ENCODE measurements at regions not wholly inside any gene's neighbourhood (a gene's known extent, or its start where the extent isn't known, plus 50 kb on each side); places are given as distances from the start of the nearest gene placed in this dataset.

DNA sequence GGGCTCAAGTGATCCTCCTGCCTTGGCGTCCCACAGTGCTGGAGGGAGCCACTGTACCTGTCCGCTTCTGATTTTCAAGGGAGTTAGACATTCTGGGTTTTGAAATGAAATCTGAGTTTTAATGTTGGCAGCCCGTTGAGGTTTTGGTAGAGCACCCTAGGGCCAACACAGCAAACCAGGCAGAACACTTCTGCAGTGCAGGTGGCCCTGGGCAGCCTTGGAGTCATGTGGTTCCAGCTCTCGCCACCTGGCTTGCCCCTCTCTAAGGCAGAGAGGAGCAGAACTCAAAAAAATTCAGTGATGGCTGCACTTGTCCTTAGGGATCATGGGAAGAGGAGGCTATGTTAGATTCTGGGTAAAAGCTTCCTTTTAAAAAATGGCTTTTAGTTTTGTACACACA lies 74.9 kb downstream of the CLDN34 start:
- no TSS peak for BruUV-seq (replicated peaks)
- no peak overlapping the region for H3K4me3 ChIP-seq (ENCODE audit: insufficient read depth, low read depth, low read length)
- no peak overlapping the region for H2AFZ ChIP-seq (replicated peaks; ENCODE audit: low read length, poor library complexity)
- H2AK9ac ChIP-seq (replicated peaks; ENCODE audit: low read depth, low read length, poor library complexity): no peak overlapping the region
- H3K4ac ChIP-seq (ENCODE audit: low read depth, low read length): no peak overlapping the region
- H4K5ac ChIP-seq (ENCODE audit: low read depth, low read length): no peak overlapping the region
- H3K14ac ChIP-seq (replicated peaks; ENCODE audit: low read depth, low read length): no peak overlapping the region
- H3K79me1 ChIP-seq (ENCODE audit: low read depth in 1 of 2, low read length in 2 of 2): peaks cover 18 to 62% of the 10 kb centered on the region in 2 experiments
- no peak overlapping the region for H3K27ac ChIP-seq (ENCODE audit: insufficient read depth, low read length)
- H2BK120ac ChIP-seq (ENCODE audit: low read depth, low read length): no peak overlapping the region
- WGBS, 2 experiments (ENCODE audit: extremely low coverage in 2 of 2, insufficient read length in 1 of 2): no CpG with 5 or more reads among the region's 4 CpGs
- no peak overlapping the region for H4K8ac ChIP-seq (ENCODE audit: low read depth in 2 of 2, low read length in 2 of 2)
- intact Hi-C loops (cut with micrococcal nuclease): no loop called here
- peaks cover 14% of the 10 kb centered on the region; the same call in 1 of the 2 replicates for H3K9me1 ChIP-seq (ENCODE audit: insufficient read depth, low read length)
- H3K4me2 ChIP-seq (ENCODE audit: low read depth, low read length): no peak overlapping the region
- no peaks in the 10 kb centered on the region; the same call in 1 of the 2 replicates for H3K36me3 ChIP-seq (ENCODE audit: control insufficient read depth, insufficient read depth, low read length)
- H3K9ac ChIP-seq (ENCODE audit: low read depth, low read length): no peak overlapping the region
- TF ChIP-seq MAZ (IDR thresholded peaks at IDR 0.05; ENCODE audit: borderline replicate concordance, low read depth, low read length) (no peak), NFE2L2 (IDR thresholded peaks at IDR 0.05; ENCODE audit: low read depth, low read length) (no peak), MXI1 (IDR thresholded peaks at IDR 0.05; ENCODE audit: borderline replicate concordance, low read depth, low read length) (no peak), FOS (IDR thresholded peaks at IDR 0.05; ENCODE audit: low read depth, low read length) (no peak), SMC3 (IDR thresholded peaks at IDR 0.05; ENCODE audit: low read depth, low read length) (no peak), RAD21 (IDR thresholded peaks at IDR 0.05; ENCODE audit: low read length) (no peak), CHD1 (IDR thresholded peaks at IDR 0.05; ENCODE audit: low read depth, low read length) (no peak), CEBPB (IDR thresholded peaks at IDR 0.05; ENCODE audit: low read depth, low read length) (no peak), RFX5 (IDR thresholded peaks at IDR 0.05; ENCODE audit: low read depth, low read length) (no peak), MAFK (IDR thresholded peaks at IDR 0.05; ENCODE audit: low read depth, low read length) (no peak)
- TF ChIP-seq, protein P1, sequence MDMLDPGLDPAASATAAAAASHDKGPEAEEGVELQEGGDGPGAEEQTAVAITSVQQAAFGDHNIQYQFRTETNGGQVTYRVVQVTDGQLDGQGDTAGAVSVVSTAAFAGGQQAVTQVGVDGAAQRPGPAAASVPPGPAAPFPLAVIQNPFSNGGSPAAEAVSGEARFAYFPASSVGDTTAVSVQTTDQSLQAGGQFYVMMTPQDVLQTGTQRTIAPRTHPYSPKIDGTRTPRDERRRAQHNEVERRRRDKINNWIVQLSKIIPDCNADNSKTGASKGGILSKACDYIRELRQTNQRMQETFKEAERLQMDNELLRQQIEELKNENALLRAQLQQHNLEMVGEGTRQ (IDR thresholded peaks at IDR 0.05; ENCODE audit: low read depth, low read length): no peak
- TF ChIP-seq, protein P2, sequence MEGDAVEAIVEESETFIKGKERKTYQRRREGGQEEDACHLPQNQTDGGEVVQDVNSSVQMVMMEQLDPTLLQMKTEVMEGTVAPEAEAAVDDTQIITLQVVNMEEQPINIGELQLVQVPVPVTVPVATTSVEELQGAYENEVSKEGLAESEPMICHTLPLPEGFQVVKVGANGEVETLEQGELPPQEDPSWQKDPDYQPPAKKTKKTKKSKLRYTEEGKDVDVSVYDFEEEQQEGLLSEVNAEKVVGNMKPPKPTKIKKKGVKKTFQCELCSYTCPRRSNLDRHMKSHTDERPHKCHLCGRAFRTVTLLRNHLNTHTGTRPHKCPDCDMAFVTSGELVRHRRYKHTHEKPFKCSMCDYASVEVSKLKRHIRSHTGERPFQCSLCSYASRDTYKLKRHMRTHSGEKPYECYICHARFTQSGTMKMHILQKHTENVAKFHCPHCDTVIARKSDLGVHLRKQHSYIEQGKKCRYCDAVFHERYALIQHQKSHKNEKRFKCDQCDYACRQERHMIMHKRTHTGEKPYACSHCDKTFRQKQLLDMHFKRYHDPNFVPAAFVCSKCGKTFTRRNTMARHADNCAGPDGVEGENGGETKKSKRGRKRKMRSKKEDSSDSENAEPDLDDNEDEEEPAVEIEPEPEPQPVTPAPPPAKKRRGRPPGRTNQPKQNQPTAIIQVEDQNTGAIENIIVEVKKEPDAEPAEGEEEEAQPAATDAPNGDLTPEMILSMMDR (conservative IDR thresholded peaks at IDR 0.05; ENCODE audit: low read depth, low read length): no peak
- TF ChIP-seq, protein P3, sequence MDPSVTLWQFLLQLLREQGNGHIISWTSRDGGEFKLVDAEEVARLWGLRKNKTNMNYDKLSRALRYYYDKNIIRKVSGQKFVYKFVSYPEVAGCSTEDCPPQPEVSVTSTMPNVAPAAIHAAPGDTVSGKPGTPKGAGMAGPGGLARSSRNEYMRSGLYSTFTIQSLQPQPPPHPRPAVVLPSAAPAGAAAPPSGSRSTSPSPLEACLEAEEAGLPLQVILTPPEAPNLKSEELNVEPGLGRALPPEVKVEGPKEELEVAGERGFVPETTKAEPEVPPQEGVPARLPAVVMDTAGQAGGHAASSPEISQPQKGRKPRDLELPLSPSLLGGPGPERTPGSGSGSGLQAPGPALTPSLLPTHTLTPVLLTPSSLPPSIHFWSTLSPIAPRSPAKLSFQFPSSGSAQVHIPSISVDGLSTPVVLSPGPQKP (IDR thresholded peaks at IDR 0.05; ENCODE audit: borderline replicate concordance, low read depth, low read length): no peak
- ChIA-PET CTCF (no interaction called here), POLR2A (ENCODE audit: unreplicated experiment) (no interaction called here)
- H4K91ac ChIP-seq (ENCODE audit: insufficient read depth, low read depth, low read length): no peak overlapping the region
- dilution Hi-C loops (cut with HindIII; ENCODE audit: low sequenced_read_pairs, unreplicated experiment): no loop called here
- H3K56ac ChIP-seq (ENCODE audit: extremely low read depth, insufficient read depth, low read length): no peak overlapping the region
- peaks cover 11% of the 10 kb centered on the region for H3K4me1 ChIP-seq (ENCODE audit: control insufficient read depth, insufficient read depth, low read length)
- no peak overlapping the region for H2BK15ac ChIP-seq (ENCODE audit: low read depth, low read length)
- H3K18ac ChIP-seq (ENCODE audit: low read depth, low read length): no peak overlapping the region
- peaks cover 51% of the 10 kb centered on the region for H4K20me1 ChIP-seq (ENCODE audit: insufficient read depth, low read length)
- H2BK5ac ChIP-seq (ENCODE audit: low read depth, low read length, poor library complexity, severe bottlenecking): no peak overlapping the region
- no peaks in the 10 kb centered on the region for H3K27me3 ChIP-seq (ENCODE audit: control insufficient read depth, insufficient read depth, low read length)
- DNase-seq (no peak), ATAC-seq (ENCODE audit: low read depth) (no peak)
- H2AK5ac ChIP-seq (ENCODE audit: low read depth, low read length): no peak overlapping the region
- in situ Hi-C loops (cut with MboI; ENCODE audit: low sequenced_read_pairs): no loop called here
- no peaks in the 10 kb centered on the region for H3K9me3 ChIP-seq (ENCODE audit: control insufficient read depth, insufficient read depth, low read length)
- H3K23ac ChIP-seq (ENCODE audit: low read depth, low read length): no peak overlapping the region
- no peak overlapping the region for H2BK20ac ChIP-seq (ENCODE audit: low read depth, low read length)

Measured in IMR-90 (cell line).